Progenitor cell of endocrine pancreas (in vitro differentiated cells): ENCODE measurements at regions not wholly inside any gene's neighbourhood (a gene's known extent, or its start where the extent isn't known, plus 50 kb on each side); places are given as distances from the start of the nearest gene placed in this dataset.

Experiments used
- DNase-seq: peaks from one replicate; pipeline ENCODE4 v3.0.0; 2021; ENCODE audit warnings: low spot score; ENCODE audit not compliant: unreplicated experiment
- H3K27ac Mint-ChIP-seq: 2 replicates; pipeline ENCODE4 v1.8.0; 2021; ENCODE audit warnings: mild to moderate bottlenecking, moderate library complexity, mixed read lengths
- H3K27me3 Mint-ChIP-seq: 2 replicates; pipeline ENCODE4 v1.8.0; 2021; ENCODE audit warnings: mixed read lengths
- H3K36me3 Mint-ChIP-seq: 2 replicates; pipeline ENCODE4 v1.8.0; 2022; ENCODE audit warnings: mixed read lengths; ENCODE audit not compliant: insufficient read depth
- H3K4me1 Mint-ChIP-seq: 2 replicates; pipeline ENCODE4 v1.8.0; 2021; ENCODE audit warnings: low read depth, mixed read lengths
- H3K4me3 Mint-ChIP-seq: 2 replicates; pipeline ENCODE4 v1.8.0; 2021; ENCODE audit warnings: low read depth, mild to moderate bottlenecking, moderate library complexity, mixed read lengths
- H3K9me3 Mint-ChIP-seq: 2 replicates; pipeline ENCODE4 v1.8.0; 2021; ENCODE audit warnings: low read depth, mixed read lengths
- TF ChIP-seq, protein P1 (sequence below): fragments of 200-600 bp; sonication (generic); IDR thresholded peaks from one replicate; pipeline ENCODE4 v1.5.0; 2021; ENCODE audit warnings: antibody characterized with exemption, mild to moderate bottlenecking; ENCODE audit not compliant: unreplicated experiment

DNA sequence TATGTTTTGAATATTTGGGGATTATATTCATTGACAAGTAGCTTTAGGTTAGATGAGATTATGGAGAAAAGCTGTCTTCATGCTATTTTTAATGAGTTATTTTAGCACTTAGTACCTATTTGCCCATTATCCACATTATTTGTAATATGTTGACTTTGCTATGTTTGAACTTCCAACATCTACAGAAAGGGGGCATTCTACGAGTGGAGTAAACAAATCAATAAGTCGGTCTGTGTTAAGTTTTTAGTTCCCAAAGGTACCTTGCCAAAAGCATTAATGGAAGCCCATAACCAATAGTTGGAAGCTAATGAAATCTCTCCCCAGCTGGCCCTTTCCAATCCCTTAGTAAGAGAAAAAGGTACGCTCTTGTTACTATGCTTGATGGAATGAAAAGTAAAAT, 250.0 kb upstream of the E2F7 start:
- H3K27me3 Mint-ChIP-seq = peaks cover 2% of the 10 kb centered on the region
- DNase-seq = no peak
- TF ChIP-seq, protein P1, sequence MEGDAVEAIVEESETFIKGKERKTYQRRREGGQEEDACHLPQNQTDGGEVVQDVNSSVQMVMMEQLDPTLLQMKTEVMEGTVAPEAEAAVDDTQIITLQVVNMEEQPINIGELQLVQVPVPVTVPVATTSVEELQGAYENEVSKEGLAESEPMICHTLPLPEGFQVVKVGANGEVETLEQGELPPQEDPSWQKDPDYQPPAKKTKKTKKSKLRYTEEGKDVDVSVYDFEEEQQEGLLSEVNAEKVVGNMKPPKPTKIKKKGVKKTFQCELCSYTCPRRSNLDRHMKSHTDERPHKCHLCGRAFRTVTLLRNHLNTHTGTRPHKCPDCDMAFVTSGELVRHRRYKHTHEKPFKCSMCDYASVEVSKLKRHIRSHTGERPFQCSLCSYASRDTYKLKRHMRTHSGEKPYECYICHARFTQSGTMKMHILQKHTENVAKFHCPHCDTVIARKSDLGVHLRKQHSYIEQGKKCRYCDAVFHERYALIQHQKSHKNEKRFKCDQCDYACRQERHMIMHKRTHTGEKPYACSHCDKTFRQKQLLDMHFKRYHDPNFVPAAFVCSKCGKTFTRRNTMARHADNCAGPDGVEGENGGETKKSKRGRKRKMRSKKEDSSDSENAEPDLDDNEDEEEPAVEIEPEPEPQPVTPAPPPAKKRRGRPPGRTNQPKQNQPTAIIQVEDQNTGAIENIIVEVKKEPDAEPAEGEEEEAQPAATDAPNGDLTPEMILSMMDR = no peak
- no peaks in the 10 kb centered on the region for H3K9me3 Mint-ChIP-seq
- peaks cover 30% of the 10 kb centered on the region for H3K4me1 Mint-ChIP-seq
- H3K27ac Mint-ChIP-seq = no peak overlapping the region
- H3K36me3 Mint-ChIP-seq = no peaks in the 10 kb centered on the region
- H3K4me3 Mint-ChIP-seq = no peak overlapping the region

DNA sequence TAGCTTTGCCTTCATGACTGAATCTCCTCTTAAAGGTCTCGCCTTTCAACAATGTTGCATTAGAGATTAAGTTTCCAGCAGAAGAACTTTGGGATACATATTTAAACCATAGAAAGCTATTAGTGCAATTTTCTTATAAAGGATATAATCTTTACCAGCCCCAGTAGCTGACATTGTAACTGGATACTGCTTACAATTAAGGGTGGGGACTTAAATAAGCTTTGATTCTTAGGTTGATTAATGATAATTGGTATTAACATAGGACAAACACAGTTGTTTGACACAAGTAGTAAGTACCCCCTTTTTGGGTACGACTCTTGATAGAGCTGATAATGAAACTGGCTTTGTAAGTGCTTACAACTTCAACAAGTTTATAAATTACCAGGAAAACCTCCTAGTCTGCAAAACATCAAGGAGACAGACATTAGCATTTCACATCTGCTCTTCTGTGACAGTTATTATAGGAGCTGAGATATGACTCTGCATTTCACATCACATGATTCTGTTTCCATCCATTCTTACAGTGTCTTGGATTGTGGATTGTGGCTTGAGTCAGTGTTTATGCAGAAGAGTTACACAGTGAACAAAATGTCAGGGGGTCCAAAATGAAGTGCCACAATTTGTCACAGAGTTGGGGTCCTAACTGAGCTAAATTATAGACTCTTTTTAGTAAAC, 249.1 kb upstream of the E2F7 start:
- no peaks in the 10 kb centered on the region for H3K36me3 Mint-ChIP-seq
- H3K9me3 Mint-ChIP-seq = no peaks in the 10 kb centered on the region
- no peak overlapping the region for H3K27ac Mint-ChIP-seq
- H3K27me3 Mint-ChIP-seq = peaks cover 2% of the 10 kb centered on the region
- TF ChIP-seq, protein P1 = no peak
- H3K4me3 Mint-ChIP-seq = no peak overlapping the region
- H3K4me1 Mint-ChIP-seq = peaks cover 30% of the 10 kb centered on the region
- no peak for DNase-seq

- TF ChIP-seq, protein P1 = no peak
- Mint-ChIP-seq H3K4me1 (no peaks in the 10 kb centered on the region), H3K9me3 (no peaks in the 10 kb centered on the region), H3K4me3 (no peak overlapping the region), H3K27ac (no peak overlapping the region), H3K27me3 (peaks cover 2% of the 10 kb centered on the region), H3K36me3 (no peaks in the 10 kb centered on the region)
- no peak for DNase-seq
Measured at GRCh38 chr12:77308056-77308455, 242.7 kb upstream of the E2F7 start.

DNA sequence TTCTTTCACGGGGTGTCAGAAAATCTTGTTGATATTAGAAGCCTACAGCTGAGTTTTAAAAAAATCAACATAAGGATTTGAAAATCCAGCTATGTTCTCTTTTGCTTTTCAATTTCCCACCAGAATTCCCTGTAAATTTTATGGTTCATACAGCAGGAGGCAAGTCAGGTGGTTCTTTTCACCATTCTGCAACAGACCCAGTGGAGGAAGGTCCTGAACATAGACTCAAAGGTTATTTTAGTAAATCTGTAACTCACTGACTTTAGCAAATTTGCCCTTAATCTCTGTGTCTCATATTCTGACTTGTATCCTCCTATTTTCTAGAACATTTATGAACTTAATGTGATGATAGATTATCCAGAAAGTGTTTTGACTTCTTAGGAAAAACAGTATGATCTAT, 235.4 kb upstream of the E2F7 start:
- Mint-ChIP-seq H3K27ac (no peak overlapping the region), H3K4me3 (no peak overlapping the region), H3K4me1 (no peaks in the 10 kb centered on the region), H3K27me3 (no peaks in the 10 kb centered on the region), H3K36me3 (no peaks in the 10 kb centered on the region), H3K9me3 (no peaks in the 10 kb centered on the region)
- DNase-seq = no peak
- TF ChIP-seq, protein P1 = no peak

DNA sequence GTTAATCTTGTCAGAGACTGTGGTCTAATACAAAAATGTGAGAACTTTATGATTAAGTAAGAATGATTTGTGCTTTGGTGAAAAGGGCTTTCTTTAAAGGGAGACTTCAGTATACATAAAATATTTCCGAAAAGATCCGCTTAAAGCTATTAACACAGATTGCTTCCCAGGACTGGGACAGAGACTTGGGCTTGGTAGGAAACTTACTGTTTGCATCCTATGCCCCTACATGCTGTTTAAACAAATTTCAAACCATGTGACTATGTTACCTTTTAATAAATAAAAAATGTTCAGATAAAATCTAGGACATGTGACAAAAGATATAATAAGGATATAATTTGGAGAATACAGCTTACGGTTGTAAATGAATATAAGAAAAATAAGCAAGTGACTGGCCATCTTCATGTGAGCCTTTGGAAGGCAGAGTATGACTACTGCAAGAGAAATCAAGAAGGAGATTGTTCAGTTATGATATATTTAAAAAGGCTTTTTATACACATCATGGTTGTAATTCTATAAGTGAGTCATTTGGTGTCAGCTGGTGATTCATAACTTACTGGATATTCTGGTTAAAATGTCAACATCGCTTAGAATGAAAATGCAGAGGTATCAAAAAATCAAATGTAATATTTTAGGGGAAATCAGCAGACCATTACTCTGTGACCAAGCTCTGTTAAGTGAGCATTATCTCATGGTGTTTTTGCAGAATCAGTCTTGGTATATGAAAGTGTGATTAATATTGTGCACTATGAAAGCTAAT, 234.7 kb upstream of the E2F7 start:
- Mint-ChIP-seq H3K4me3 (no peak overlapping the region), H3K27ac (no peak overlapping the region), H3K4me1 (no peaks in the 10 kb centered on the region), H3K27me3 (peaks cover 1% of the 10 kb centered on the region), H3K36me3 (no peaks in the 10 kb centered on the region), H3K9me3 (peaks cover 2% of the 10 kb centered on the region)
- DNase-seq = no peak
- TF ChIP-seq, protein P1 = no peak
